ENCODE measurements at regions not wholly inside any gene's neighbourhood (a gene's known extent, or its start where the extent isn't known, plus 50 kb on each side); places are given as distances from the start of the nearest gene placed in this dataset.

DNA sequence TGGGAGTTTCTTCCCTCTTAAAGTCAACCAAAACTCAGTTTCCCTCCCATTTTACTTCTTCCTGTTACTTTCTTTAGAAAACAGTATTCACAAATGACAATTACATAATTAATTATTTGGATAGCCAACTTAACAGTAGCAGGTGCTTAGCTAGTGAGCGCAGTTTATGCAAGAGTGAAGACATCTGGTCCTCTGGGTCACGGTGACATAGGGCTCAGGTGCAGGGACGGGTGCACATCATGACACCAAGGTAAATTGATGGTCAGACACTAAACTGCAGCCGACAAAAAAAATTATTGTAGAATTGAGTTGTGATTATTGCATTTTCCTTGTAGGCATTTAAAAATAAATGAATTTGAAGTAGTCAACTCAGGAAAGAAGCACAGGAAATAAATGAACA, 142.0 kb upstream of the KCTD3 start (continued):
- no peak for TF ChIP-seq ZZZ3 (IDR thresholded peaks at IDR 0.05; ENCODE audit: control insufficient read depth, insufficient read length, low read depth)

- POLR2A ChIA-PET, result no interaction called here
- SMC1A ChIA-PET (ENCODE audit: uncharacterized antibody, unreplicated experiment), result no interaction called here
- no peak overlapping the region for H3K27ac ChIP-seq (ENCODE audit: control insufficient read depth, insufficient read depth)
- no peak overlapping the region for H3K9ac ChIP-seq (ENCODE audit: control insufficient read depth, insufficient read depth, low read length)
- H3K4me3 ChIP-seq, result no peak overlapping the region
- RAD21 ChIA-PET (ENCODE audit: unreplicated experiment), result no interaction called here
- TF ChIP-seq SMARCA5 (IDR thresholded peaks at IDR 0.05), result no peak
- TF ChIP-seq, protein P1, sequence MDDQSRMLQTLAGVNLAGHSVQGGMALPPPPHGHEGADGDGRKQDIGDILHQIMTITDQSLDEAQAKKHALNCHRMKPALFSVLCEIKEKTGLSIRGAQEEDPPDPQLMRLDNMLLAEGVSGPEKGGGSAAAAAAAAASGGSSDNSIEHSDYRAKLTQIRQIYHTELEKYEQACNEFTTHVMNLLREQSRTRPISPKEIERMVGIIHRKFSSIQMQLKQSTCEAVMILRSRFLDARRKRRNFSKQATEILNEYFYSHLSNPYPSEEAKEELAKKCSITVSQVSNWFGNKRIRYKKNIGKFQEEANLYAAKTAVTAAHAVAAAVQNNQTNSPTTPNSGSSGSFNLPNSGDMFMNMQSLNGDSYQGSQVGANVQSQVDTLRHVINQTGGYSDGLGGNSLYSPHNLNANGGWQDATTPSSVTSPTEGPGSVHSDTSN (IDR thresholded peaks at IDR 0.05; ENCODE audit: insufficient replicate concordance, low read depth, low read length), result no peak
- no peak for TF ChIP-seq PRDM15 (CRISPR knock-in tag; IDR thresholded peaks at IDR 0.05)
- no peak for TF ChIP-seq RELB (IDR thresholded peaks at IDR 0.05; ENCODE audit: low read depth)
- no peak for TF ChIP-seq MYB (IDR thresholded peaks at IDR 0.05; ENCODE audit: borderline replicate concordance, low read depth, low read length)
- no peak for TF ChIP-seq ZNF687 (IDR thresholded peaks at IDR 0.05)
- no peak for TF ChIP-seq CTCF (IDR thresholded peaks at IDR 0.05 in 2 of 3, conservative IDR thresholded peaks at IDR 0.05 in 1 of 3; ENCODE audit: control insufficient read depth in 2 of 3, extremely low read depth in 1 of 3, insufficient read depth in 1 of 3, low read depth in 3 of 3, low read length in 3 of 3)
- H3K36me3 ChIP-seq (ENCODE audit: control insufficient read depth in 2 of 2, insufficient read depth in 2 of 2, low read length in 1 of 2), result no peaks in the 10 kb centered on the region
- no peaks in the 10 kb centered on the region for H4K20me1 ChIP-seq (ENCODE audit: control insufficient read depth, insufficient read depth)
- no peaks in the 10 kb centered on the region for H3K4me1 ChIP-seq (ENCODE audit: control insufficient read depth, insufficient read depth, low read length)
- H3K4me2 ChIP-seq (ENCODE audit: control insufficient read depth, insufficient read depth), result no peak overlapping the region
- BruUV-seq (replicated peaks), result no TSS peak
- in situ Hi-C loops (cut with MboI), result no loop called here
- no peaks in the 10 kb centered on the region for H3K79me2 ChIP-seq (ENCODE audit: control insufficient read depth, insufficient read depth, low read length)
- DNase-seq (ENCODE audit: low read depth, low spot score) (no peak), ATAC-seq (no peak), FAIRE-seq (no peak)
- H2AFZ ChIP-seq (ENCODE audit: control insufficient read depth, low read depth, low read length), result no peak overlapping the region
- intact Hi-C loops (cut with micrococcal nuclease; ENCODE audit: unreplicated experiment), result no loop called here
- no peaks in the 10 kb centered on the region for H3K27me3 ChIP-seq (replicated peaks in 1 of 2; ENCODE audit: control insufficient read depth in 2 of 2, insufficient read depth in 2 of 2, low read length in 1 of 2)
- CTCF ChIA-PET, result no interaction called here
- H3K9me3 ChIP-seq (replicated peaks; ENCODE audit: control insufficient read depth, insufficient read depth, low read length), result no peaks in the 10 kb centered on the region
Measured at GRCh38 chr1:215426101-215426500, 141.0 kb upstream of the KCTD3 start.
